Subcutaneous abdominal adipose tissue (tissue), 5 donors: ENCODE measurements at regions not wholly inside any gene's neighbourhood (a gene's known extent, or its start where the extent isn't known, plus 50 kb on each side); places are given as distances from the start of the nearest gene placed in this dataset.

ENCODE experiments used
- H3K27ac ChIP-seq: one replicate; pipeline ENCODE4 v1.7.0; 2013; ENCODE audit warnings: low read depth, mild to moderate bottlenecking, inconsistent platforms, low read length, moderate library complexity
- H3K27me3 ChIP-seq, 5 donors: one replicate each; pipeline ENCODE4 v1.7.0; 2013; ENCODE audit warnings: low read length in 5 of 5, inconsistent platforms in 1 of 5; ENCODE audit not compliant: control insufficient read depth in 5 of 5, insufficient read depth in 4 of 5
- H3K36me3 ChIP-seq, 5 donors: one replicate each; pipeline ENCODE4 v1.7.0; 2013; ENCODE audit warnings: low read length in 5 of 5; ENCODE audit not compliant: control insufficient read depth in 5 of 5, insufficient read depth in 5 of 5
- H3K4me1 ChIP-seq, 5 donors: one replicate each; pipeline ENCODE4 v1.7.0; 2013; ENCODE audit warnings: low read length in 5 of 5, mild to moderate bottlenecking in 3 of 5, moderate library complexity in 1 of 5; ENCODE audit not compliant: control insufficient read depth in 5 of 5, insufficient read depth in 5 of 5
- H3K4me3 ChIP-seq, 5 donors: one replicate each; pipeline ENCODE4 v1.7.0; 2013; ENCODE audit warnings: low read length in 5 of 5, low read depth in 1 of 5
- H3K9ac ChIP-seq, 5 donors: one replicate each; pipeline ENCODE4 v1.7.0; 2013; ENCODE audit warnings: low read length in 5 of 5, mild to moderate bottlenecking in 4 of 5, moderate library complexity in 3 of 5
- H3K9me3 ChIP-seq, 5 donors: one replicate each; pipeline ENCODE4 v1.7.0; 2013; ENCODE audit warnings: low read length in 5 of 5; ENCODE audit not compliant: control insufficient read depth in 5 of 5
- donor health status: healthy.
- donor health status: healthy.
- donor health status: healthy.
- donor health status: healthy.
- donor health status: healthy.

GRCh38 chr12:41905073-41905758 lies 239.5 kb downstream of the GXYLT1 start:
- H3K4me3 ChIP-seq, result no peak overlapping the region
- H3K9me3 ChIP-seq, result peaks cover 0 to 4% (median 0%) of the 10 kb centered on the region in 5 donors
- no peak overlapping the region for H3K27ac ChIP-seq
- no peaks in the 10 kb centered on the region for H3K36me3 ChIP-seq
- no peaks in the 10 kb centered on the region for H3K27me3 ChIP-seq
- H3K4me1 ChIP-seq, result peaks cover 0 to 4% (median 0%) of the 10 kb centered on the region in 5 donors
- H3K9ac ChIP-seq, result no peak overlapping the region

- Histone ChIP-seq H3K9me3 (peaks cover 0 to 4% (median 0%) of the 10 kb centered on the region in 5 donors), H3K36me3 (no peaks in the 10 kb centered on the region), H3K4me1 (peaks cover 0 to 4% (median 0%) of the 10 kb centered on the region in 5 donors), H3K27ac (no peak overlapping the region), H3K9ac (no peak overlapping the region), H3K4me3 (no peak overlapping the region), H3K27me3 (no peaks in the 10 kb centered on the region)
Measured at GRCh38 chr12:41904041-41904440, 240.6 kb downstream of the GXYLT1 start.

GRCh38 chr12:41903014-41903708 lies 241.5 kb downstream of the GXYLT1 start:
- Histone ChIP-seq H3K9ac (no peak overlapping the region), H3K4me3 (no peak overlapping the region), H3K27ac (no peak overlapping the region), H3K36me3 (no peaks in the 10 kb centered on the region), H3K27me3 (no peaks in the 10 kb centered on the region), H3K9me3 (peaks cover 0 to 4% (median 0%) of the 10 kb centered on the region in 5 donors), H3K4me1 (peaks cover 0 to 4% (median 0%) of the 10 kb centered on the region in 5 donors)

GRCh38 chr12:41899577-41899976 lies 245.1 kb downstream of the GXYLT1 start:
- peaks cover 0 to 4% (median 0%) of the 10 kb centered on the region in 5 donors for H3K4me1 ChIP-seq
- H3K27me3 ChIP-seq, result no peaks in the 10 kb centered on the region
- H3K36me3 ChIP-seq, result no peaks in the 10 kb centered on the region
- H3K27ac ChIP-seq, result no peak overlapping the region
- no peak overlapping the region for H3K9ac ChIP-seq
- no peak overlapping the region for H3K4me3 ChIP-seq
- H3K9me3 ChIP-seq, result peaks cover 0 to 4% (median 3%) of the 10 kb centered on the region in 5 donors

GRCh38 chr12:41897593-41897992 lies 247.1 kb downstream of the GXYLT1 start:
- Histone ChIP-seq H3K9me3 (peaks cover 0 to 4% (median 3%) of the 10 kb centered on the region in 5 donors), H3K27me3 (no peaks in the 10 kb centered on the region), H3K36me3 (no peaks in the 10 kb centered on the region), H3K4me1 (no peaks in the 10 kb centered on the region), H3K4me3 (no peak overlapping the region), H3K9ac (no peak overlapping the region), H3K27ac (no peak overlapping the region)

- Histone ChIP-seq H3K27me3 (no peaks in the 10 kb centered on the region), H3K4me1 (no peaks in the 10 kb centered on the region), H3K36me3 (no peaks in the 10 kb centered on the region), H3K4me3 (no peak overlapping the region), H3K9me3 (peaks cover 0 to 4% (median 3%) of the 10 kb centered on the region in 5 donors), H3K9ac (no peak overlapping the region), H3K27ac (no peak overlapping the region)
Measured at GRCh38 chr12:41893491-41893890, 251.2 kb downstream of the GXYLT1 start.

GRCh38 chr12:41892302-41892701 lies 252.4 kb downstream of the GXYLT1 start:
- peaks cover 0 to 4% (median 0%) of the 10 kb centered on the region in 5 donors for H3K9me3 ChIP-seq
- H3K27me3 ChIP-seq, result no peaks in the 10 kb centered on the region
- H3K27ac ChIP-seq, result no peak overlapping the region

GRCh38 chr12:41891226-41891625 lies 253.4 kb downstream of the GXYLT1 start:
- Histone ChIP-seq H3K27me3 (no peaks in the 10 kb centered on the region), H3K27ac (no peak overlapping the region), H3K4me1 (no peaks in the 10 kb centered on the region), H3K4me3 (no peak overlapping the region), H3K9ac (no peak overlapping the region), H3K36me3 (no peaks in the 10 kb centered on the region), H3K9me3 (peaks cover 0 to 4% (median 0%) of the 10 kb centered on the region in 5 donors)

More at GRCh38 chr12:41892302-41892701, 252.4 kb downstream of the GXYLT1 start:
- Histone ChIP-seq H3K36me3 (no peaks in the 10 kb centered on the region), H3K4me1 (no peaks in the 10 kb centered on the region), H3K4me3 (no peak overlapping the region), H3K9ac (no peak overlapping the region)

GRCh38 chr12:41888285-41888684 lies 256.4 kb downstream of the GXYLT1 start:
- Histone ChIP-seq H3K36me3 (no peaks in the 10 kb centered on the region), H3K4me3 (no peak overlapping the region), H3K9ac (no peak overlapping the region), H3K27ac (no peak overlapping the region), H3K9me3 (no peaks in the 10 kb centered on the region), H3K27me3 (no peaks in the 10 kb centered on the region), H3K4me1 (no peaks in the 10 kb centered on the region)
